Activated T-cell treated with anti-CD3 and anti-CD28 coated beads, Interleukin-2, amount 50 U/mL, for 4 hours (primary cell): ENCODE measurements at regions not wholly inside any gene's neighbourhood (a gene's known extent, or its start where the extent isn't known, plus 50 kb on each side); places are given as distances from the start of the nearest gene placed in this dataset.

Source experiments
- ATAC-seq, 2 donors: fragments of 200-7000 bp; cut with Tn5 transposase; one replicate each; pipeline ENCODE4 v1.10.0; 2021
- DNase-seq: peaks from one replicate; pipeline ENCODE4 v3.0.0-alpha.2; 2020
- H3K27me3 Mint-ChIP-seq: one replicate; pipeline ENCODE4 v1.8.0; 2021; ENCODE audit warnings: low read depth, mixed read lengths
- H3K36me3 Mint-ChIP-seq: one replicate; pipeline ENCODE4 v1.8.0; 2022; ENCODE audit warnings: mixed read lengths; ENCODE audit not compliant: insufficient read depth
- H3K4me1 Mint-ChIP-seq: one replicate; pipeline ENCODE4 v1.8.0; 2021; ENCODE audit warnings: low read depth, mixed read lengths
- H3K4me3 Mint-ChIP-seq: one replicate; pipeline ENCODE4 v1.8.0; 2021; ENCODE audit warnings: mild to moderate bottlenecking, moderate library complexity, mixed read lengths
- H3K9me3 Mint-ChIP-seq: one replicate; pipeline ENCODE4 v1.8.0; 2021; ENCODE audit warnings: mixed read lengths

DNA sequence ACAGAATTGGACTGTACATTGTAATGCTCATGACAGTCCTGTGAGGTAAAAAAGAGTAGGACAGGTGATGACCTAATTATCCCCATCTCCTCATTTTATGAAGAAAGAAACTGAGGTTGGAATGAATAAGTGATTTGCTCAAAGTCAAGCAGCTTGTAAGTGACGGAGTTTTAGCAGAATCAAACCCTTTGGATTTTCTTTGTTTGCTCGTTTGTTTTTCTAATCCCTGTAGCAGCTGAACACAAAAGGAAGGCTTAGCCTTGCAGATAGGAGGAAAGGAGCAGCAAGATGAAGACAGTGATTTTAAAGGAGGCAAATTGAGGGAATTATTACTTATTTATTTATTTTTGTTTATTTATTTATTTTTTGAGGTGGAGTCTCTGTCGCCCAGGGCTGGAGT lies 528.4 kb upstream of the AMOT start:
- no peak for ATAC-seq
- H3K36me3 Mint-ChIP-seq = no peaks in the 10 kb centered on the region
- no peaks in the 10 kb centered on the region for H3K27me3 Mint-ChIP-seq

DNA sequence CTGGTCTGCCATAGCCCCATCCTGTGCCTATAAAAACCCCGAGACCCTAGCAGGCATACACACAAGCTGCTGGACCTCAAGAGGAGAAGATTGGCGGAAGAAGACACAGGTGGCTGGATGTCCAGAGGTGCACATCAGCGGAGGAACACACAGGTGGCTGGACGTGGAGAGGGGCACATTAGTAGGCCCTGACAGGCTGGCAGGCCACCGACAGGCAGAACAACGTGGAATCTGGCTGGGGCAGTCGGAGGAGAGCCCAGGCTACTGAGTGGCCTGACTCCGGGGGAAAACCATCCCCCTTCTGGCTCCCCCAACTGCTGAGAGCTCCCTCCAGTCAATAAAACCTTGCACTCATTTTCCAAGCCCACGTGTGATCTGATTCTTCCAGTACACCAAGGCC lies 512.5 kb upstream of the AMOT start:
- H3K9me3 Mint-ChIP-seq = peaks cover 4% of the 10 kb centered on the region
- ATAC-seq = no peak
- no peaks in the 10 kb centered on the region for H3K36me3 Mint-ChIP-seq
- no peak for DNase-seq
- H3K27me3 Mint-ChIP-seq = no peaks in the 10 kb centered on the region
- no peak overlapping the region for H3K4me3 Mint-ChIP-seq
- H3K4me1 Mint-ChIP-seq = no peaks in the 10 kb centered on the region

More for the DNA sequence above, 528.4 kb upstream of the AMOT start:
- DNase-seq = no peak
- no peaks in the 10 kb centered on the region for H3K9me3 Mint-ChIP-seq
- H3K4me1 Mint-ChIP-seq = no peaks in the 10 kb centered on the region
- no peak overlapping the region for H3K4me3 Mint-ChIP-seq

DNA sequence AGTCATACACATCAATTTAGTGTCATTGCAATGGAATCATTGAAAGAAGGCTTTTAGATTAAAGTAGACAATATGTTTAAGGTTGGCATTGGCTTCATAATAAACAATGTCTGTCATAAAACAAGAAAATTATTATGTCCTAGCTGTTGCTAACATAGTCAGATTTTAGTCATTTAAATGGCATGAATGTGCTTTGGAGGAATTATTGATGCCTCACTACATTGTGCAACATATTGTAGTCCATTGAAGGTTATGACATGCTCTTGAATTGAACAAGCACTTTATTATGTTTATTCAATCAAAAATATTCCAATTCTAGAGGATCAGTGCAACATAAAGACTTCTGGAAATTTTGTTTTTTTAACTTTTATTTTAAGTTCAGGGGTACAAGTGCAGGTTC lies 489.8 kb upstream of the AMOT start:
- DNase-seq = no peak
- H3K36me3 Mint-ChIP-seq = no peaks in the 10 kb centered on the region
- ATAC-seq = no peak
- H3K27me3 Mint-ChIP-seq = no peaks in the 10 kb centered on the region
- no peaks in the 10 kb centered on the region for H3K9me3 Mint-ChIP-seq
- no peaks in the 10 kb centered on the region for H3K4me1 Mint-ChIP-seq
- no peak overlapping the region for H3K4me3 Mint-ChIP-seq

DNA sequence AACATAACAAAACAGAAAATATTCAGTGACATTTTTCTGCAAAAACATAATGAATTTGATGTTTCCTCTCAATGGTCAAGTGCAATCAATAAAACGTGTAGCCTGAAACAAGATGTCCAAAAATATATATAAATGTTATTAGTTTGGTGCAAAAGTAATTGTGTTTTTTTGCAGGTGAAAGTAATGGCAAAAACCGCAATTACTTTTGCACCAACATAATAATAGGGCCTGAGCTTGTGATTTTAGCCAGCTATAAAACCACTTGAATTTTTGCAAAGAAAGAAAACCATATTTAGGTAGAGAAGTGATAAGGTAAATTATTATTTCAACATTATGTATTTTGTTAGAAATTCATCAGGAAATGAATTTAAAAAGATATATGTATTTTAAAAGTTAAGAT lies 475.3 kb upstream of the AMOT start:
- H3K36me3 Mint-ChIP-seq = no peaks in the 10 kb centered on the region
- H3K9me3 Mint-ChIP-seq = peaks cover 4% of the 10 kb centered on the region
- DNase-seq = no peak
- H3K27me3 Mint-ChIP-seq = no peaks in the 10 kb centered on the region
- H3K4me3 Mint-ChIP-seq = no peak overlapping the region
- H3K4me1 Mint-ChIP-seq = no peaks in the 10 kb centered on the region
- ATAC-seq = no peak

DNA sequence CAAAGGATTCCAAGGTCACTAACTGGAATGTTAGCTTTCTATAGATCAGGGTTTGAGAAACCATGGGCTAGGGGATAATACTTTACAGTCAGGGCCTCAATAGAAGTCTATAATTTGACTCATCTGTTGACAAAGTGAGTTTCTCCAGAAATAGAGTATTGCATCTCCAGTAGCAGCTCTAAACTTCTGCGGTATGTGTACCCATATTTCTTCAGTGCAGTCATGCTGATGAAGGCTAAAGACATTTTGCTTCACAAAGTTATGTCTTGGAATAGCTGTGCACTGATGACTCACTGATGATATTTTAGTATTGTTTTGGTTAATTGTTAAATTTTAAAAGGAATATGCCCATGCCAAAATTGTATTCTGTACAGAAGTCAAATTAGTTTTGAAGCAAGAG lies 464.9 kb upstream of the AMOT start:
- Mint-ChIP-seq H3K4me3 (no peak overlapping the region), H3K9me3 (peaks cover 5% of the 10 kb centered on the region), H3K4me1 (no peaks in the 10 kb centered on the region), H3K27me3 (no peaks in the 10 kb centered on the region), H3K36me3 (no peaks in the 10 kb centered on the region)
- ATAC-seq (no peak), DNase-seq (no peak)

DNA sequence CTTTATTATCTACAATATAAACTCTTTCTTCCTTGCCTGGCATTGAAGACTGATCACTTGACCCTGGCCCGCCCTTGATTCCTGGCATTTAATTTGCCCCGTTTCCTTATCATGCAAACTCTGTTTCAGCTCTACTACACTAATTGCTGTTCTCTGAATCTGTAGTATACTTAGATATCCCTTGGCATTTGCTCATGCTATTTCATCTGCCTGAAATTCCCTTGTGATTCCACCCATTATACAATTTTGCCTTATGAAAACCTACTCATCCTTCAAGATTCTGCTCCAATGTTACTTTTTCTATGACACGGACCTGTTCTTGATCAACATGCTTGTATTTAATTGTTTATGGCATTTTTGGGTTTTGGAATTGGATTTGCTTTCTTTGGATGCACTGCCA lies 459.9 kb upstream of the AMOT start:
- Mint-ChIP-seq H3K27me3 (no peaks in the 10 kb centered on the region), H3K9me3 (peaks cover 5% of the 10 kb centered on the region), H3K36me3 (no peaks in the 10 kb centered on the region), H3K4me3 (no peak overlapping the region), H3K4me1 (no peaks in the 10 kb centered on the region)
- no peak for DNase-seq
- ATAC-seq = no peak

DNA sequence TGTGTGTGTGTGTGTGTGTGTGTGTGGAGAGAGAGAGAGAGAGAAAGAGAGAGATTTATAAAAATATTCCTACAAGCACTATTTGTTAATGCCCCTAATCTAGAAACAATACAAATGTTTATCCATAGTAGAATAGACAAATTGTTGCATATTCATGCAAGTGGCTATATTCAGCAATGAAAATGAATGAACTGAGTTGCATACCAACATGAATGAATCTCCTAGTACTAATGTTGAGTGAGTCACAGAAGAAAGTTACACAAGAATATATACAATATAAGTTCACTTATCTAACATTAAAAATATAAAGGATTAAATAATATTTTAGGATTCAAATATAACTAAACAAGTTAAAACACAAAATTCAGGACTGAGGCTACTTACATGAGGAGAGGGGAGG lies 456.8 kb upstream of the AMOT start:
- no peak for ATAC-seq
- DNase-seq = no peak
- H3K4me3 Mint-ChIP-seq = no peak overlapping the region
- no peaks in the 10 kb centered on the region for H3K4me1 Mint-ChIP-seq
- H3K36me3 Mint-ChIP-seq = no peaks in the 10 kb centered on the region
- peaks cover 5% of the 10 kb centered on the region for H3K9me3 Mint-ChIP-seq
- H3K27me3 Mint-ChIP-seq = no peaks in the 10 kb centered on the region

DNA sequence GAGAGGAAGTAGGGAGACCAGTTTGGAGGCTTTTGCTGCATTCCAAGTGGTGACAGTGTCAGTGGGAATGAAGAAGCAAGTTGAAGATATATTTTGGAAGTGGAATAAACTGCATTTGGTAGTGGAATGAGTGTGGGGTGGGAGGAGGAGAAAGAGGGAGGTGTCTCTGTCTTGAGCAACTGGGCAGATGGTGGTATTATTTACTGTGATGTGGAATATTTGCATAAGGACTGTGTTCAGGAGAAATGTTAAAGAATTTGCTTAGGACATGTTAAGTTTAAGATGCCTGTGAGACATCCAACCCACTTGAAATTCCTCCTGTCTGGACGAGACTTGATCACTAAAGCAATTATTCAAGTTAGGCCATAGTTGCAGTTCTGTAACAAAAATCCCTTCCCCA lies 448.9 kb upstream of the AMOT start:
- DNase-seq (no peak), ATAC-seq (no peak)
- H3K9me3 Mint-ChIP-seq = no peaks in the 10 kb centered on the region
- no peaks in the 10 kb centered on the region for H3K36me3 Mint-ChIP-seq
- H3K27me3 Mint-ChIP-seq = no peaks in the 10 kb centered on the region
- no peak overlapping the region for H3K4me3 Mint-ChIP-seq
- no peaks in the 10 kb centered on the region for H3K4me1 Mint-ChIP-seq

DNA sequence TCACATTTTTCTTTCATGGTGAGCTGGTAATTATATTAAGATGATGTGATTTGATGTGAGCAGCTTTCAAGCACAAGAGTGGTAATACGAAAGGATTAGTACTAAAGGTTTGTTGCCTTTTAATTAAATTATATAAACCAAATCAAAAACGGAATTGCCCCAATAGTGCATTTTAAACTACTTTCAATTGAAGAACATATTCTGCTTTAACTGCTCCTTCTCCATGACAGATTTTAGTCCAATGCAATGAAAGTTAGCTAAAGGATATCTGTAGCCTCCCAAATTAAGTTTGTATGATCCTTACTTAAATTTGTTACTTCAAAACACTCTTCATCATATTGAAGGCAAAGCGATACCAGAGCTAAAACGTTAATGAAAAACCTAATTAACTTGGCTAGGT lies 447.1 kb upstream of the AMOT start:
- no peaks in the 10 kb centered on the region for H3K9me3 Mint-ChIP-seq
- no peaks in the 10 kb centered on the region for H3K4me1 Mint-ChIP-seq
- H3K36me3 Mint-ChIP-seq = no peaks in the 10 kb centered on the region
- H3K4me3 Mint-ChIP-seq = no peak overlapping the region
- DNase-seq = no peak
- ATAC-seq = no peak
- no peaks in the 10 kb centered on the region for H3K27me3 Mint-ChIP-seq

DNA sequence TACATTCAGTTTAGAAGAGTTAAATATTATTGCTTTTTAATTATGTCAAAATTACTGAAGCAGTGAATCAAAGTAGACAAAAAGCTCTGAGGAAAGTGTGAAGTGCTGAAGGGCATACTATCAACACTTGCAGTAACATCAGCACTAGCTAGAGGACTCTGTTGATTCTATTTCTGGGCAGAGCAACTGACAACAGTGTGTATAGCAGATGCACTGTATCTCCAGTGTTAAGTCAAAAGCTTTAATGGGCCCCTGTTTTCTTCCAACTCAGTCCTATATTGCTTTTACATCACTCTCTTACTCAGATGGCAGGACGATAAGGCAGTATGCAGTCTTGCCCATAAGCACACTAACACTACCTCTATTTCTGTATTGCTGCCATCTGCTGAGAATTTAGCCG lies 435.2 kb upstream of the AMOT start:
- ATAC-seq = no peak

DNA sequence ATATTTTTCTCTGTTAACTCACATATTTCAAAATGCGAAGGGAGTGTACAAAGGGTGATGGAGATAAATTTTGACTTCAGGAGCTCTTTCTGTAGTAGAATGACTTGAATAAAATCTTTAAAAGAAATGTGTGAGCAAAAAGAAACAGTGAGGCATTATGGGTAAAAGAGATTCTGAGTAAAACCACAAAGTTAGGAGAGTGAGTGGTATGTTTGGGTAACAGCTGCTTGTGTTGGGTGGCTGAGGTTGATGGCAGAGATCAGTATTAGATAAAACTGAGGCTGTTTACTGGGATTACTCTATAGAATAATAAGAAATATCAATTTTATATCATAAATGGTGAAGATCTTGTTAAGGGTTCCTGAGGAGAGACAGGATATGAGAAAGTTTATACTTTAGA lies 434.2 kb upstream of the AMOT start:
- Mint-ChIP-seq H3K4me3 (no peak overlapping the region), H3K4me1 (no peaks in the 10 kb centered on the region), H3K27me3 (no peaks in the 10 kb centered on the region), H3K9me3 (no peaks in the 10 kb centered on the region), H3K36me3 (no peaks in the 10 kb centered on the region)
- DNase-seq (no peak), ATAC-seq (no peak)

More for the DNA sequence above, 435.2 kb upstream of the AMOT start:
- H3K27me3 Mint-ChIP-seq = no peaks in the 10 kb centered on the region
- no peaks in the 10 kb centered on the region for H3K9me3 Mint-ChIP-seq
- no peaks in the 10 kb centered on the region for H3K4me1 Mint-ChIP-seq
- no peak for DNase-seq
- H3K36me3 Mint-ChIP-seq = no peaks in the 10 kb centered on the region
- no peak overlapping the region for H3K4me3 Mint-ChIP-seq

DNA sequence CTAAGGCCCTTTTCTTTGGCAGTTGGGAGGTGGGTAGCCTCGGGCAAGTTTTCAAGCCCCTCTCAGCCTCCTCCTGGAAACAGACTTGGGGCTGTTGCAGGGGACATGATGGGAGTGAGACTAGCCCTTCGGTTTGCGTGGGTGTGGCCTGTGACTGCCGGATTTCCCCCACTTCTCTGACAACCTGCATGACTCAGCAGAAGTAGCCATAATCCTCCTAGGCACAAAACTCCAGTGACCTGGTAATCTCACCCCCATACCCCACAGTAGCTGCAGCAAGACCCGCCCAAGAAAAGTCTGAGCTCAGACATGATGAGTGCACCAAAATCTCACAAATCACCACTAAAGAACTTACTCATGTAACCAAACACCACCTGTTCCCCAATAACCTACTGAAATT lies 433.7 kb upstream of the AMOT start:
- H3K27me3 Mint-ChIP-seq = no peaks in the 10 kb centered on the region
- no peak for DNase-seq

DNA sequence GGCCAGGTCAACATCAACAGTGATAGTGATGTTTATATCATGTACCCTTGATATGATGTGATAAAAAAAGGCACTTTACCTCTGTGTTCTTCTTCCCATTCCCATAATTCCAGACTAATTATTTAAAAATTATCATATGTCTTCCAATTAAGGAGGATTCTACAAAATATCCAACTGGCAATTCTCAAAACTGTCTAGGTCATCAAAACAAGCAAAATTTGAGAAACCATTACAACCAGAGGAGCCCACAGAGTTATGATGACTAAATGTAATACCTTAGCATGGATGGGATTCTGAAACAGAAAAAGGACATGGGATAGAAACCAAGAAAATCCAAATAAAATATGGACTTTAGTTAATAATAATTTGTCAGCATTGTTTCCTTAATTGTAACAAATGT lies 428.6 kb upstream of the AMOT start:
- DNase-seq (no peak), ATAC-seq (no peak)
- Mint-ChIP-seq H3K9me3 (no peaks in the 10 kb centered on the region), H3K4me3 (no peak overlapping the region), H3K27me3 (no peaks in the 10 kb centered on the region), H3K36me3 (no peaks in the 10 kb centered on the region), H3K4me1 (no peaks in the 10 kb centered on the region)

More for the DNA sequence above, 433.7 kb upstream of the AMOT start:
- Mint-ChIP-seq H3K4me1 (no peaks in the 10 kb centered on the region), H3K4me3 (no peak overlapping the region), H3K36me3 (no peaks in the 10 kb centered on the region), H3K9me3 (no peaks in the 10 kb centered on the region)
- ATAC-seq = no peak

DNA sequence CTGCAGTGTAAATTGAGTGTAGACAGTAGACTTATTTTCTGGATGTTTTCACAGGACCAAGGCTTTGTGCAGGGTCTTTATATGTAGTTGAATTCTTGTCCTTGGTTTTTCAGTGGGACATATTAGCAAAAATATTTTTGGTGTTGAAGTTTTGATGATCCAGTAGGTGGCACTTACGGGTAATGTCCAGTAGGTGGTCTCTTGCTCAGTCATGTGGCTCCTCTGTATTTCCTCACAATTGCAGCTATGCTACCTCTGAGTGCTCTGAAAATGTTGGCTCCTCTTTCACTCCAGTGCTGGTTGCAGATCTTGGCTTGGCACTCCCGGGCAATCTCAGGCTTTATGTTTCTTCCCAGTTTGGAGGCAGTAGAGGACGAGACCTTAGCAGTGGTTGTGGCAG lies 419.8 kb upstream of the AMOT start:
- H3K4me1 Mint-ChIP-seq = no peaks in the 10 kb centered on the region
- ATAC-seq = no peak
- no peaks in the 10 kb centered on the region for H3K36me3 Mint-ChIP-seq
- H3K27me3 Mint-ChIP-seq = no peaks in the 10 kb centered on the region
- no peak overlapping the region for H3K4me3 Mint-ChIP-seq
- no peak for DNase-seq
- H3K9me3 Mint-ChIP-seq = no peaks in the 10 kb centered on the region

DNA sequence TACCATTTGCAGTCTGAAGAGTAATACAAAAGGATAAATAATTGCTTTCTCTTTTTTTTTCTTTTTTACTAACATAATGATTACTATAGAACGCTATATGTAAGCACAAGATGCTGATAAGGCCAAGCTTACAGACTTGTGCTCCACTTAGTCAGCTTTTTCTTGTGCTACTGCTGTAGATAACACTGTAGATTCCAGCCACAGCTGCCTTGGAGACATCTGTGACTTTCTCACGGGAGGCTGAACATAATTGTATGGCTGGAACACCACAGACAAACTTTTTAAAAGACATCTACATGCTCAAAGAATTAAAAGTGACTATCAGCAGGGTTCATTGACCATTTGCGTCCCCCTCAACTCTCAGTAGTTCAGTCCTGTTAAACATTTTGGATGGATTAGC lies 381.7 kb upstream of the AMOT start:
- DNase-seq = no peak
- Mint-ChIP-seq H3K36me3 (no peaks in the 10 kb centered on the region), H3K4me1 (no peaks in the 10 kb centered on the region), H3K27me3 (no peaks in the 10 kb centered on the region), H3K4me3 (no peak overlapping the region), H3K9me3 (no peaks in the 10 kb centered on the region)
- ATAC-seq = no peak

DNA sequence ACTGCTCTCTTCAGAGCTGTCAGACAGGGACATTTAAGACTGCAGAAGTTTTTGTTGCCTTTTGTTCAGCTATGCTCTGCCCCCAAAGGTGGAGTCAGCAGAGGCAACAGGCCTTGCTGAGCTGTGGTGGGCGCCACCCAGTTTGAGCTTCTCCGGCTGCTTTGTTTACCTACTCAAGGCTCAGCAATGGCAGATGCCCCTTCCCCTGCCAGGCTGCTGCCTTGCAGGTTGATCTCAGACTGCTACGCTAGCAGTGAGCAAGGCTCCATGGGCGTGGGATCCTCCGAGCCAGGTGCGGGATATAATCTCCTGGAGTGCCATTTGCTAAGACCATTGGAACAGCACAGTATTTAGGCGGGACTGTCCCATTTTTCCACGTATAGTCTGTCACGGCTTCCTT lies 371.4 kb upstream of the AMOT start:
- Mint-ChIP-seq H3K4me1 (no peaks in the 10 kb centered on the region), H3K4me3 (no peak overlapping the region), H3K36me3 (no peaks in the 10 kb centered on the region), H3K9me3 (peaks cover 13% of the 10 kb centered on the region), H3K27me3 (no peaks in the 10 kb centered on the region)
- ATAC-seq (no peak), DNase-seq (no peak)
